ENCODE measurements at regions not wholly inside any gene's neighbourhood (a gene's known extent, or its start where the extent isn't known, plus 50 kb on each side); places are given as distances from the start of the nearest gene placed in this dataset.

GRCh38 chr1:200337410-200337809 is 72.4 kb downstream of the ZNF281 start:
- no peak for TF ChIP-seq EZH2 (IDR thresholded peaks at IDR 0.05; ENCODE audit: borderline replicate concordance, insufficient read depth, low read length, poor library complexity, severe bottlenecking)
- TF ChIP-seq EP300 (conservative IDR thresholded peaks at IDR 0.05; ENCODE audit: poor library complexity, severe bottlenecking): no peak
- no peak for TF ChIP-seq CTCF (IDR thresholded peaks at IDR 0.05; ENCODE audit: poor library complexity, severe bottlenecking)
- TF ChIP-seq POLR2AphosphoS5 (IDR thresholded peaks at IDR 0.05): no peak
- TF ChIP-seq MXI1 (conservative IDR thresholded peaks at IDR 0.05; ENCODE audit: poor library complexity, severe bottlenecking): no peak

Data from neural cell (in vitro differentiated cells).